ENCODE measurements at regions not wholly inside any gene's neighbourhood (a gene's known extent, or its start where the extent isn't known, plus 50 kb on each side); places are given as distances from the start of the nearest gene placed in this dataset.

- intact Hi-C loops (cut with micrococcal nuclease) (no loop called here), dilution Hi-C loops (cut with MboI; ENCODE audit: extremely low pct_ligation_motif_present, low sequenced_read_pairs) (no loop called here)
- Histone ChIP-seq H3K27me3 (ENCODE audit: control insufficient read depth in 2 of 2, insufficient read depth in 2 of 2, low read length in 2 of 2) (no peaks in the 10 kb centered on the region), H3K79me2 (ENCODE audit: control insufficient read depth, insufficient read depth, low read length) (no peaks in the 10 kb centered on the region), H3K27ac (ENCODE audit: insufficient read depth, low read depth, low read length) (no peak overlapping the region), H3K9me1 (replicated peaks; ENCODE audit: control insufficient read depth, extremely low read depth, insufficient read depth, low read length) (no peaks in the 10 kb centered on the region), H2AFZ (ENCODE audit: low read depth, low read length) (no peak overlapping the region), H4K20me1 (replicated peaks; ENCODE audit: control insufficient read depth, extremely low read depth, insufficient read depth, low read length) (no peaks in the 10 kb centered on the region), H3K4me1 (ENCODE audit: control insufficient read depth, extremely low read depth, insufficient read depth, low read length) (no peaks in the 10 kb centered on the region), H3K4me3 (replicated peaks in 1 of 3; ENCODE audit: insufficient read depth in 1 of 3, low read depth in 1 of 3, low read length in 3 of 3) (no peak overlapping the region), H3K9ac (replicated peaks; ENCODE audit: extremely low read depth, insufficient read depth, low read length) (no peak overlapping the region), H3K4me2 (ENCODE audit: insufficient read depth, low read length) (no peak overlapping the region), H3K36me3 (ENCODE audit: control insufficient read depth in 2 of 2, extremely low read depth in 1 of 2, insufficient read depth in 2 of 2, low read length in 2 of 2) (no peaks in the 10 kb centered on the region), H3K9me3 (replicated peaks; ENCODE audit: control insufficient read depth, insufficient read depth, low read length) (no peaks in the 10 kb centered on the region)
- CTCF ChIA-PET: interaction anchor here (0.9 kb wide), 1 partner anchor 189 kb away, joined by 3 read pairs; no protein-coding TSS in a partner anchor
- no peak for TF ChIP-seq POLR2AphosphoS5 (IDR thresholded peaks at IDR 0.05; ENCODE audit: insufficient read depth, low read depth, low read length)
- no peak for TF ChIP-seq GATA2 (IDR thresholded peaks at IDR 0.05; ENCODE audit: insufficient read depth, insufficient read length, low read depth, low read length)
- TF ChIP-seq FOS (IDR thresholded peaks at IDR 0.05; ENCODE audit: borderline replicate concordance, insufficient read depth, low read length): no peak
- TF ChIP-seq POLR2A (IDR thresholded peaks at IDR 0.05; ENCODE audit: low read depth, low read length): no peak
- no TSS peak for BruUV-seq (replicated peaks)
- FAIRE-seq: no peak
- POLR2A ChIA-PET: no interaction called here
- DNase-seq (ENCODE audit: low read depth, low spot score): no peak
These were observed 124.4 kb upstream of the ABCA1 start for GRCh38 chr9:105052346-105052745.

GRCh38 chr9:105053209-105053652 lies 125.3 kb upstream of the ABCA1 start:
- DNase-seq (ENCODE audit: low read depth, low spot score) (no peak), FAIRE-seq (no peak)
- POLR2A ChIA-PET: no interaction called here
- intact Hi-C loops (cut with micrococcal nuclease): no loop called here
- no TSS peak for BruUV-seq (replicated peaks)
- Histone ChIP-seq H3K36me3 (ENCODE audit: control insufficient read depth in 2 of 2, extremely low read depth in 1 of 2, insufficient read depth in 2 of 2, low read length in 2 of 2) (no peaks in the 10 kb centered on the region), H3K27me3 (ENCODE audit: control insufficient read depth in 2 of 2, insufficient read depth in 2 of 2, low read length in 2 of 2) (no peaks in the 10 kb centered on the region), H3K9me1 (replicated peaks; ENCODE audit: control insufficient read depth, extremely low read depth, insufficient read depth, low read length) (no peaks in the 10 kb centered on the region), H3K9me3 (replicated peaks; ENCODE audit: control insufficient read depth, insufficient read depth, low read length) (no peaks in the 10 kb centered on the region), H3K79me2 (ENCODE audit: control insufficient read depth, insufficient read depth, low read length) (no peaks in the 10 kb centered on the region), H3K9ac (replicated peaks; ENCODE audit: extremely low read depth, insufficient read depth, low read length) (no peak overlapping the region), H4K20me1 (replicated peaks; ENCODE audit: control insufficient read depth, extremely low read depth, insufficient read depth, low read length) (no peaks in the 10 kb centered on the region), H3K4me1 (ENCODE audit: control insufficient read depth, extremely low read depth, insufficient read depth, low read length) (no peaks in the 10 kb centered on the region), H2AFZ (ENCODE audit: low read depth, low read length) (no peak overlapping the region), H3K27ac (ENCODE audit: insufficient read depth, low read depth, low read length) (no peak overlapping the region), H3K4me3 (replicated peaks in 1 of 3; ENCODE audit: insufficient read depth in 1 of 3, low read depth in 1 of 3, low read length in 3 of 3) (no peak overlapping the region), H3K4me2 (ENCODE audit: insufficient read depth, low read length) (no peak overlapping the region)
- CTCF ChIA-PET: interaction anchor here (0.9 kb wide), 1 partner anchor 190 kb away, joined by 3 read pairs; no protein-coding TSS in a partner anchor
- TF ChIP-seq JUN (IDR thresholded peaks at IDR 0.05; ENCODE audit: borderline replicate concordance, insufficient read depth, insufficient read length, low read depth): no peak
- TF ChIP-seq FOS (IDR thresholded peaks at IDR 0.05; ENCODE audit: borderline replicate concordance, insufficient read depth, low read length): no peak
- TF ChIP-seq, protein P1, sequence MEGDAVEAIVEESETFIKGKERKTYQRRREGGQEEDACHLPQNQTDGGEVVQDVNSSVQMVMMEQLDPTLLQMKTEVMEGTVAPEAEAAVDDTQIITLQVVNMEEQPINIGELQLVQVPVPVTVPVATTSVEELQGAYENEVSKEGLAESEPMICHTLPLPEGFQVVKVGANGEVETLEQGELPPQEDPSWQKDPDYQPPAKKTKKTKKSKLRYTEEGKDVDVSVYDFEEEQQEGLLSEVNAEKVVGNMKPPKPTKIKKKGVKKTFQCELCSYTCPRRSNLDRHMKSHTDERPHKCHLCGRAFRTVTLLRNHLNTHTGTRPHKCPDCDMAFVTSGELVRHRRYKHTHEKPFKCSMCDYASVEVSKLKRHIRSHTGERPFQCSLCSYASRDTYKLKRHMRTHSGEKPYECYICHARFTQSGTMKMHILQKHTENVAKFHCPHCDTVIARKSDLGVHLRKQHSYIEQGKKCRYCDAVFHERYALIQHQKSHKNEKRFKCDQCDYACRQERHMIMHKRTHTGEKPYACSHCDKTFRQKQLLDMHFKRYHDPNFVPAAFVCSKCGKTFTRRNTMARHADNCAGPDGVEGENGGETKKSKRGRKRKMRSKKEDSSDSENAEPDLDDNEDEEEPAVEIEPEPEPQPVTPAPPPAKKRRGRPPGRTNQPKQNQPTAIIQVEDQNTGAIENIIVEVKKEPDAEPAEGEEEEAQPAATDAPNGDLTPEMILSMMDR (IDR thresholded peaks at IDR 0.05; ENCODE audit: extremely low read depth in 1 of 2, insufficient read depth in 1 of 2, low read depth in 1 of 2, low read length in 2 of 2): no peak
- no peak for TF ChIP-seq MAX (IDR thresholded peaks at IDR 0.05; ENCODE audit: insufficient read depth, insufficient read length)
- no peak for TF ChIP-seq POLR2AphosphoS5 (IDR thresholded peaks at IDR 0.05; ENCODE audit: insufficient read depth, low read depth, low read length)
- no peak for TF ChIP-seq GATA2 (IDR thresholded peaks at IDR 0.05; ENCODE audit: insufficient read depth, insufficient read length, low read depth, low read length)
- TF ChIP-seq MYC (IDR thresholded peaks at IDR 0.05; ENCODE audit: low read depth, low read length): no peak
- TF ChIP-seq EZH2 (IDR thresholded peaks at IDR 0.05; ENCODE audit: borderline replicate concordance, low read depth, low read length, severe bottlenecking): no peak
- TF ChIP-seq POLR2A (IDR thresholded peaks at IDR 0.05; ENCODE audit: low read depth, low read length): no peak
- dilution Hi-C loops (cut with MboI; ENCODE audit: extremely low pct_ligation_motif_present, low sequenced_read_pairs): no loop called here

Measured in endothelial cell of umbilical vein (primary cell).